Endothelial cell of umbilical vein (primary cell): ENCODE measurements at regions not wholly inside any gene's neighbourhood (a gene's known extent, or its start where the extent isn't known, plus 50 kb on each side); places are given as distances from the start of the nearest gene placed in this dataset.

Experiments
- BruUV-seq: library from RNA; stranded (reverse); fragments of 400-500 nt; replicated peaks from 2 replicates; lab custom pipeline; 2021; lab: Mats Ljungman, UMichigan
- CTCF ChIA-PET: fragments of 300-600, 350-600 bp; sonication (Branson Sonifier 250); formaldehyde crosslinking; loops from one replicate; lab custom pipeline; 2021; ENCODE audit warnings: antibody characterized with exemption, inconsistent platforms; lab: Charles Lee
- POLR2A ChIA-PET: fragments of 300-600, 350-600 bp; sonication (Branson Sonifier 250); formaldehyde crosslinking; loops from one replicate; lab custom pipeline; 2021; ENCODE audit warnings: antibody characterized with exemption, inconsistent platforms; lab: Charles Lee
- DNase-seq: peaks from one replicate; pipeline ENCODE4 v3.0.0-alpha.2; 2011; ENCODE audit warnings: low read depth, low spot score
- FAIRE-seq: peaks from 2 replicates; lab custom pipeline; 2011; peaks lifted over from hg19 to GRCh38; lab: Jason Lieb, UNC
- H2AFZ ChIP-seq: 2 replicates; pipeline ENCODE4 v1.6.0; 2012; ENCODE audit warnings: low read depth, low read length, control low read depth, inconsistent platforms
- H3K27ac ChIP-seq: 2 replicates; pipeline ENCODE4 v1.5.1; 2011; ENCODE audit warnings: low read depth, mild to moderate bottlenecking, control low read depth, low read length, moderate library complexity; ENCODE audit not compliant: insufficient read depth
- H3K27me3 ChIP-seq, 2 experiments: 2 replicates each; pipeline versions ENCODE4 v1.6.0 to v1.6.1; 2011; ENCODE audit warnings: low read length in 2 of 2, mixed read lengths in 1 of 2; ENCODE audit not compliant: control insufficient read depth in 2 of 2, insufficient read depth in 2 of 2
- H3K36me3 ChIP-seq, 2 experiments: 2 replicates in 1 of 2; 3 replicates in 1 of 2; pipeline ENCODE4 v1.5.1; 2011; ENCODE audit warnings: low read length in 2 of 2, mild to moderate bottlenecking in 1 of 2, moderate library complexity in 1 of 2; ENCODE audit not compliant: control insufficient read depth in 2 of 2, insufficient read depth in 2 of 2; ENCODE audit errors: extremely low read depth in 1 of 2
- H3K4me1 ChIP-seq: 3 replicates; pipeline ENCODE4 v1.5.1; 2011; ENCODE audit warnings: mild to moderate bottlenecking, low read length; ENCODE audit not compliant: control insufficient read depth, insufficient read depth; ENCODE audit errors: extremely low read depth
- H3K4me2 ChIP-seq: 2 replicates; pipeline ENCODE4 v1.6.1; 2011; ENCODE audit warnings: low read length, control low read depth, mixed read lengths; ENCODE audit not compliant: insufficient read depth
- H3K4me3 ChIP-seq, 3 experiments: fragments of 200-600 bp in 1 of 3; sonication (generic), shearing (Covaris generic) in 1 of 3; replicated peaks in 1 of 3; 2 replicates each; pipeline ENCODE4 v1.5.1; 2011 to 2016; ENCODE audit warnings: control low read depth in 3 of 3, low read length in 3 of 3, mild to moderate bottlenecking in 2 of 3, inconsistent platforms in 1 of 3, low read depth in 1 of 3, moderate library complexity in 1 of 3; ENCODE audit not compliant: insufficient read depth in 1 of 3
- H3K79me2 ChIP-seq: 2 replicates; pipeline ENCODE4 v1.6.0; 2012; ENCODE audit warnings: low read length, inconsistent platforms; ENCODE audit not compliant: control insufficient read depth, insufficient read depth
- H3K9ac ChIP-seq: replicated peaks from 2 replicates; pipeline ENCODE3; 2011; ENCODE audit warnings: low read length, control low read depth; ENCODE audit not compliant: insufficient read depth; ENCODE audit errors: extremely low read depth
- H3K9me1 ChIP-seq: replicated peaks from 3 replicates; pipeline ENCODE4 v1.6.0; 2011; ENCODE audit warnings: mild to moderate bottlenecking, low read length; ENCODE audit not compliant: control insufficient read depth, insufficient read depth; ENCODE audit errors: extremely low read depth
- H3K9me3 ChIP-seq: replicated peaks from 2 replicates; pipeline ENCODE4 v1.5.1; 2012; ENCODE audit warnings: low read length, inconsistent platforms; ENCODE audit not compliant: control insufficient read depth, insufficient read depth
- H4K20me1 ChIP-seq: replicated peaks from 2 replicates; pipeline ENCODE3; 2011; ENCODE audit warnings: mild to moderate bottlenecking, low read length; ENCODE audit not compliant: control insufficient read depth, insufficient read depth; ENCODE audit errors: extremely low read depth
- CTCF ChIP-seq, 2 donors: IDR thresholded peaks; 1 replicate in 1 of 2; 2 replicates in 1 of 2; pipeline ENCODE4 v1.5.1; 2011; ENCODE audit warnings: low read length in 2 of 2, mild to moderate bottlenecking in 2 of 2, moderate library complexity in 2 of 2, control low read depth in 1 of 2, inconsistent platforms in 1 of 2, low read depth in 1 of 2; ENCODE audit not compliant: insufficient read depth in 1 of 2; ENCODE audit errors: extremely low read depth in 1 of 2
- EZH2 ChIP-seq: IDR thresholded peaks from 2 replicates; pipeline ENCODE4 v1.6.1; 2012; ENCODE audit warnings: borderline replicate concordance, low read depth, mild to moderate bottlenecking, moderate library complexity, low read length, inconsistent platforms; ENCODE audit not compliant: severe bottlenecking
- FOS ChIP-seq: IDR thresholded peaks from 2 replicates; pipeline ENCODE4 v1.6.1; 2011; ENCODE audit warnings: mild to moderate bottlenecking, low read length, moderate library complexity, borderline replicate concordance; ENCODE audit not compliant: insufficient read depth
- GATA2 ChIP-seq: IDR thresholded peaks from 2 replicates; pipeline ENCODE4 v1.7.0; 2011; ENCODE audit warnings: low read depth, mild to moderate bottlenecking, moderate library complexity, mixed read lengths, low read length; ENCODE audit not compliant: insufficient read length, insufficient read depth
- JUN ChIP-seq: IDR thresholded peaks from 2 replicates; pipeline ENCODE4 v1.6.1; 2011; ENCODE audit warnings: borderline replicate concordance, low read depth; ENCODE audit not compliant: insufficient read length, insufficient read depth
- MAX ChIP-seq: IDR thresholded peaks from 2 replicates; pipeline ENCODE4 v1.6.1; 2011; ENCODE audit not compliant: insufficient read depth, insufficient read length
- MYC ChIP-seq: IDR thresholded peaks from one replicate; pipeline ENCODE4 v1.6.1; 2011; ENCODE audit warnings: mild to moderate bottlenecking, low read depth, low read length
- POLR2A ChIP-seq: IDR thresholded peaks from 2 replicates; pipeline ENCODE4 v1.6.1; 2012; ENCODE audit warnings: low read depth, mild to moderate bottlenecking, control low read depth, low read length
- POLR2AphosphoS5 ChIP-seq: IDR thresholded peaks from 2 replicates; pipeline ENCODE4 v1.6.1; 2012; ENCODE audit warnings: low read depth, mild to moderate bottlenecking, control low read depth, low read length, moderate library complexity; ENCODE audit not compliant: insufficient read depth
- dilution Hi-C: fragments of 300-500 bp; cut with MboI; formaldehyde crosslinking; loops from one replicate; pipeline ENCODE4 v1.15.0; 2019; ENCODE audit warnings: low sequenced_read_pairs; ENCODE audit not compliant: extremely low pct_ligation_motif_present
- intact Hi-C: fragments of 100-400 bp; cut with micrococcal nuclease; formaldehyde crosslinking; loops from one replicate; pipeline ENCODE4 v1.10.0; 2022

GRCh38 chr14:26929361-26929760 is 331.5 kb upstream of the NOVA1 start:
- intact Hi-C loops (no loop called here), dilution Hi-C loops (no loop called here)
- POLR2A ChIA-PET = no interaction called here
- Histone ChIP-seq H4K20me1 (no peaks in the 10 kb centered on the region), H3K36me3 (no peaks in the 10 kb centered on the region), H3K9me3 (no peaks in the 10 kb centered on the region), H3K79me2 (no peaks in the 10 kb centered on the region), H3K9ac (no peak overlapping the region), H3K27ac (no peak overlapping the region), H3K27me3 (no peaks in the 10 kb centered on the region), H3K4me3 (no peak overlapping the region), H3K4me2 (no peak overlapping the region), H3K9me1 (no peaks in the 10 kb centered on the region), H3K4me1 (no peaks in the 10 kb centered on the region), H2AFZ (no peak overlapping the region)
- no peak for TF ChIP-seq CTCF (IDR thresholded peaks at IDR 0.05; ENCODE audit: extremely low read depth in 1 of 2, insufficient read depth in 1 of 2, low read depth in 1 of 2, low read length in 2 of 2)
- no peak for TF ChIP-seq EZH2
- no peak for TF ChIP-seq MAX
- TF ChIP-seq JUN = no peak
- TF ChIP-seq POLR2AphosphoS5 = no peak
- TF ChIP-seq GATA2 = no peak
- no peak for TF ChIP-seq MYC
- TF ChIP-seq FOS = no peak
- TF ChIP-seq POLR2A = no peak
- DNase-seq (no peak), FAIRE-seq (no peak)
- BruUV-seq = no TSS peak
- CTCF ChIA-PET = interaction anchor here (2.8 kb wide), 1 partner anchor 13 kb away, joined by 14 read pairs; no protein-coding TSS in a partner anchor
